ENCODE measurements at regions not wholly inside any gene's neighbourhood (a gene's known extent, or its start where the extent isn't known, plus 50 kb on each side); places are given as distances from the start of the nearest gene placed in this dataset.
"Not testable (repeated sequence)": the region's sequence is repeated elsewhere in the genome, so short reads cannot be mapped to it uniquely, and the experiment has no call there.

DNA sequence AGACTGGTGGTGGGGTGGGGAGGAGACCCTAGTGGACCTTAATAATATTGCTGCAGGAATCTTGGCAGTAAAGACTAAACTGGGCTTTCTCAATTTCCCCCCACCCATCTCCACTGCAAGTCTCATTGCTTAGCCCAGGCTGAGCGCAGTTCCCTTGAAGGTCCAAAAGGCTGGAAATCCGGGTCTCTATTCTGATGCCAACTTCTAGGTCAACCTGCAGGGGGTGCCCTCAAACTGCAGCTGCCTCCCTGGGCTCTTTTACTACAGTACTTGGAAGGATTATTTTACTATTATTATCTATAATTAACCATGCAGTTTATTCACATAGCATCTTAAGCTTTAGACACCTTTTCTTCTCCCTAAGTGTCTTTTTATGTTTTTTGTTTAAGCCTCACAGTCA lies 85.4 kb upstream of the WARS2 start:
- Mint-ChIP-seq H3K9me3 (no peaks in the 10 kb centered on the region), H3K36me3 (ENCODE audit: low read depth) (no peaks in the 10 kb centered on the region), H3K4me3 (no peak overlapping the region), H3K4me1 (ENCODE audit: low read depth) (no peaks in the 10 kb centered on the region), H3K27ac (no peak overlapping the region), H3K27me3 (ENCODE audit: insufficient read depth) (no peaks in the 10 kb centered on the region)
- intact Hi-C loops (cut with micrococcal nuclease): no loop called here
- DNase-seq (ENCODE audit: low spot score): no peak

DNA sequence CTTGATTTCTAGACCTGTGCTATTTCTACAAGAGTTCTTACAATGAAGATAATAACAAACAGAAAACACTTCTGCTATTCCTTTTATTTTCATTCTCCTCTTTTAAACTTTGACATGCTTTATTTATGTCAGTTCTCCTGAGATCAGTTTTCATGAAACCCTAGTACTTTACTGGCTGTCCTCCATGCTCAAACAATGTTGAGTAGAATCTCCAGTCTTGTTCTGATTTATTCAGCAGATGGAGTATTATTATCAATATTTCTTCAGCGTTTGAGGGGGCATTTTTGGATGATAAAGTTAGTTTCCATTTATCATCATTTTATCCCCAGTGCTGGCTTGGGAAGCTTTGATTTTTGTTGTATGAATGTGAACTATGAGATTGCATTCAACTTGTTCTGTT lies 85.9 kb upstream of the WARS2 start:
- Mint-ChIP-seq H3K9me3 (no peaks in the 10 kb centered on the region), H3K27me3 (ENCODE audit: insufficient read depth) (no peaks in the 10 kb centered on the region), H3K4me3 (no peak overlapping the region), H3K36me3 (ENCODE audit: low read depth) (no peaks in the 10 kb centered on the region), H3K4me1 (ENCODE audit: low read depth) (no peaks in the 10 kb centered on the region), H3K27ac (no peak overlapping the region)
- intact Hi-C loops (cut with micrococcal nuclease): no loop called here
- no peak for DNase-seq (ENCODE audit: low spot score)

DNA sequence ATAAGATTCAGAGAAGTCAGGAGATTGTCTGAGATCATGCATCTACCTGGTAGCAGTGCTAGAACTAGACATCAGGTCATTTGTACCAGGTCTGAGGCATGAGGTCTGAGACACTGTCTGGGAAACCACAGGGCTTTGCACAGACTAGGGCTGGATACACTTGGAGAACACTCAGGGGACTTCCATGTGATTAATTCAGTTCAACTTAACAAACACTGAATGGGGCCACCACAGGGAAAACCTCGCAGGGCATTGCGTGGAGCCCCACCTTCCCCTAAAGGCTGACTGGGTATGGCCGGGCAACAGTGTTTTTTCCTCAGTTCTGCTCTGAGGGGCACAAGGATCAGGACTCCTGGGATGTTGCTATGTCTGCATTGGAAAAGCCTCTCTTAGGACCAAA lies 86.5 kb upstream of the WARS2 start:
- H3K27ac Mint-ChIP-seq: no peak overlapping the region
- no peaks in the 10 kb centered on the region for H3K36me3 Mint-ChIP-seq (ENCODE audit: low read depth)
- intact Hi-C loops (cut with micrococcal nuclease): no loop called here
- no peak overlapping the region for H3K4me3 Mint-ChIP-seq
- H3K4me1 Mint-ChIP-seq (ENCODE audit: low read depth): no peaks in the 10 kb centered on the region
- no peak for DNase-seq (ENCODE audit: low spot score)
- no peaks in the 10 kb centered on the region for H3K27me3 Mint-ChIP-seq (ENCODE audit: insufficient read depth)
- no peaks in the 10 kb centered on the region for H3K9me3 Mint-ChIP-seq

DNA sequence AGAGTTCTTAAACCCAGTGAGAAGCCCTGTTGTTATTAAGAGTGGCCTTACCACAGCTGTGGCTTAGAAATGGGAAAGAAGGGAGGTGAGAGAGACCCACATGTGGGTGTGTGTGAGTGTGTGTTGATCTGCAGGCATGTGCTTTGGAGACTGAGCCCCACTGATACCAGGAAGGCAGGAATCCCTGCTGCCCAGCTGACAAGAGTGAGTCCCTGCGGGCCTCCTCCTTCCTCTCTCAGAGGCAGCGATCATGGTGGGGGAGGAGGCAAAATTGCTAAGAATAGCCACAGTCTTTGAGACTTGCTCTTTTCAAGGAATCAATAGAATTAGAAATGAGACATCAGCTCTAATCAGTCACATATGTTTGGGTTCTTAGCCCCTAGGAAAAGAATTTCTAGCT lies 87.0 kb upstream of the WARS2 start:
- no peaks in the 10 kb centered on the region for H3K4me1 Mint-ChIP-seq (ENCODE audit: low read depth)
- H3K36me3 Mint-ChIP-seq (ENCODE audit: low read depth): no peaks in the 10 kb centered on the region
- DNase-seq (ENCODE audit: low spot score): no peak
- intact Hi-C loops (cut with micrococcal nuclease): no loop called here
- H3K9me3 Mint-ChIP-seq: no peaks in the 10 kb centered on the region
- no peak overlapping the region for H3K4me3 Mint-ChIP-seq
- H3K27me3 Mint-ChIP-seq (ENCODE audit: insufficient read depth): no peaks in the 10 kb centered on the region
- no peak overlapping the region for H3K27ac Mint-ChIP-seq

DNA sequence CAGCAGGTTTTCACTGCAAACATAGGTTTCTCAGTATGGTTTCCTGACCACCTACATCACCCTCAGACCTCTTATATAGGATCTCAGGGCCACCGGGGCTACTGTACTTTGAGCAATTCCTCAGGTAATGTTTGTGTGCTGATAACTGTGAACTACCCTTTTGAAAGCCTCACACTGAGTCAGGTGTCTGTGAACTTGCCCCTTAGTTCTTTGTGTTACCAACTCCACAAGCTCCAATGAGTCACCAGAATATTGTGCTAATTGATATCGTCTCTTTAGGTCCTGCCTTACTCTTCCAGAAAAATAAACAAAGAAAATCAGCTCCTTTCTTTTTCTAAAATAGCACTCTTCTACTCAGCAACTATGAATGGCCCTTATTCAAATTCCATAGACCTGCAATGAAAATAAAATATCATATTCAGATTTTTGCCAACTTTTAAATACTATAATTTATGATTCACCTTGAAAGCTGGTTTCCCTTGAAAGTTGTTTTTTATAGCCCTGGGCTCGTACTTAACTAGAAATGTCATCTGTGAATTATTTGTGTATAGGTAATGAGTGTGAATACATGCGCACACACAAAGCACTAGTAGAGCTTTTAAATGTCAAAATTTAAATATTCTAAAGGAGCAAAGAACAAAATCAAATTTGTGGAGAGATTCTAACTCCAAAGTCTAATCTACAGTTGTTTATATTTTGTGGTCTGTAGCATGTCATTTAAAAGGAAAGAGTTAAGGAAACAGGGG lies 88.1 kb upstream of the WARS2 start:
- DNase-seq (ENCODE audit: low spot score): no peak
- Mint-ChIP-seq H3K36me3 (ENCODE audit: low read depth) (no peaks in the 10 kb centered on the region), H3K27me3 (ENCODE audit: insufficient read depth) (no peaks in the 10 kb centered on the region), H3K27ac (no peak overlapping the region), H3K4me3 (no peak overlapping the region), H3K9me3 (no peaks in the 10 kb centered on the region), H3K4me1 (ENCODE audit: low read depth) (no peaks in the 10 kb centered on the region)
- intact Hi-C loops (cut with micrococcal nuclease): no loop called here

DNA sequence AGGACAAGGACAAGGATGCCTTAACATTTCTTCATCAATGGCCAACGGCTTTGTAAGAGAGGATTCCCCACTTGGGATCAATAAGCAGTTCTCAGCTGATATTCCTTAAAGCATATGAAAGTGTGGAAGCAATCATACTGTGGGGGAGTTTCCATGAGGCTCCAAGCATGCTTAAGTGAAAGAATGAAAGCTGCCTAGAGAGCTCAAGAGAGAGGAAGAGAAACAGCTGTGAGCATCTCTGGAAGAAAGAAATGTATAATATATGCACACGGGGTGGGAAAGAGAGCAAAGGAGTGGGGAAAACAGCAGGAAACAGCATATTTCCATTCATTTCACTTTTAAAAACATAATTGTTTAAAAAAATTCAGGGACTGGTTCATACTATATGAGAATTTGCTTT lies 94.7 kb upstream of the WARS2 start:
- no peak overlapping the region for H3K4me3 Mint-ChIP-seq
- no peaks in the 10 kb centered on the region for H3K4me1 Mint-ChIP-seq (ENCODE audit: low read depth)
- intact Hi-C loops (cut with micrococcal nuclease): no loop called here
- no peak for DNase-seq (ENCODE audit: low spot score)
- H3K36me3 Mint-ChIP-seq (ENCODE audit: low read depth): no peaks in the 10 kb centered on the region
- H3K9me3 Mint-ChIP-seq: no peaks in the 10 kb centered on the region
- no peaks in the 10 kb centered on the region for H3K27me3 Mint-ChIP-seq (ENCODE audit: insufficient read depth)
- H3K27ac Mint-ChIP-seq: no peak overlapping the region

DNA sequence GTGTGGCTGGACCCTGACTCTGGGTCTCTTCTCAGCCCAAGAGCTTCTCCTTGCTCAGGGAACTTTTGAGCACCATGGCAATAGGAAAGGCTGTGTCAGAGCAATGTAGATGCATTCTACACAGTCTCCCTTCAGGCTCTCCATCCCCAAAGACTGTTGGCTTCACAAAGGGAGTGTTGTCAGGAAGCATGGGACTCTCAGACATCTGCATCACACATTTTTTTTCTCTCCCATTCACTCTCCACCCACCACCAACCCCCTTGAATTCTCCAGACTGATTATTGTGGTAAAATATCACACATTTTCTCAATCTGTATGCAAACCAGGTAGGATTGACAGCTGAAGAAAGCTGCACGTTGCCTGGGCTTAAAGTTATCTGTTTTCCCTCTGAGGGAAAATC lies 105.4 kb upstream of the WARS2 start:
- Mint-ChIP-seq H3K27ac (no peak overlapping the region), H3K4me1 (ENCODE audit: low read depth) (no peaks in the 10 kb centered on the region), H3K9me3 (no peaks in the 10 kb centered on the region), H3K36me3 (ENCODE audit: low read depth) (no peaks in the 10 kb centered on the region), H3K4me3 (no peak overlapping the region), H3K27me3 (ENCODE audit: insufficient read depth) (no peaks in the 10 kb centered on the region)
- no peak for DNase-seq (ENCODE audit: low spot score)
- intact Hi-C loops (cut with micrococcal nuclease): no loop called here

DNA sequence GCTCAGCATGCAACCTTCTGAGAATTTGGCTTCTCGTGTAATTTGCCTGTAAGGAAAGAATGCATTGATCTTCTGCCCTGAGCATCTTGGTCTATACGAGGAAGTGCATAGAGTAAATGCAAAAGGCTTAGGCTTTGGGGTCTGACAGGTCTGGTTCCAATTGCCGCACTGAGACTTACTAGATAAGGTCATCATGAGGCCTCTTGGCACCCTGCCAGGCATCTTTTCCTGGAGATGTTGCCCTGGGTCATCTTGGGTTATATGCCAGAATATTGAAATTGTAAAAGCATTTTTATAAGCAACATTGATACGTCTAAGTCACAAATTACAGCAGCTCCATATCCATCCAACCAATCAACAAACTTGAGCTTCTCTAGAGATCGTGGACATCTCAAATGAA lies 108.8 kb upstream of the WARS2 start:
- no peak for DNase-seq (ENCODE audit: low spot score)
- H3K4me3 Mint-ChIP-seq: no peak overlapping the region
- H3K36me3 Mint-ChIP-seq (ENCODE audit: low read depth): no peaks in the 10 kb centered on the region
- H3K27ac Mint-ChIP-seq: no peak overlapping the region
- intact Hi-C loops (cut with micrococcal nuclease): no loop called here
- no peaks in the 10 kb centered on the region for H3K27me3 Mint-ChIP-seq (ENCODE audit: insufficient read depth)
- H3K9me3 Mint-ChIP-seq: no peaks in the 10 kb centered on the region
- H3K4me1 Mint-ChIP-seq (ENCODE audit: low read depth): no peaks in the 10 kb centered on the region

DNA sequence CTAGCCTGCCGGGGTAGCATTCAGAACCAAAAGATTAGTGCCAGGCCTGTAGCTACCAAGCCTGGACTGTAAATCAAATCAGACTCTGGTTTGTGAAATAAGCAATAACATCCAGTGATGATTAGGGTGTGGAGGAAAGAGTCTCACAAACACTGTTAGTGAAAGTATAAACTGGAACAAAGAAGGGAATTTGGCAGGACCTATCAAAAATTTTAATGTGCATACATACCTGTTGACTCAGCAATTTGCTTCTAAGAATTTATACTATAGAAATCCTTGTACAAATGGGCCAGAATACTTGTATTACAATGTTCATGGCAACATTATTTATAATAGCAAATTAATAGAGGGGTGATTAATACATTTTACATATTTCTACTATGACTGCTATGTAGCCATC lies 109.8 kb upstream of the WARS2 start:
- no peaks in the 10 kb centered on the region for H3K27me3 Mint-ChIP-seq (ENCODE audit: insufficient read depth)
- H3K4me1 Mint-ChIP-seq (ENCODE audit: low read depth): no peaks in the 10 kb centered on the region
- H3K4me3 Mint-ChIP-seq: no peak overlapping the region
- no peak for DNase-seq (ENCODE audit: low spot score)
- no peaks in the 10 kb centered on the region for H3K36me3 Mint-ChIP-seq (ENCODE audit: low read depth)
- intact Hi-C loops (cut with micrococcal nuclease): no loop called here
- H3K27ac Mint-ChIP-seq: no peak overlapping the region
- no peaks in the 10 kb centered on the region for H3K9me3 Mint-ChIP-seq

DNA sequence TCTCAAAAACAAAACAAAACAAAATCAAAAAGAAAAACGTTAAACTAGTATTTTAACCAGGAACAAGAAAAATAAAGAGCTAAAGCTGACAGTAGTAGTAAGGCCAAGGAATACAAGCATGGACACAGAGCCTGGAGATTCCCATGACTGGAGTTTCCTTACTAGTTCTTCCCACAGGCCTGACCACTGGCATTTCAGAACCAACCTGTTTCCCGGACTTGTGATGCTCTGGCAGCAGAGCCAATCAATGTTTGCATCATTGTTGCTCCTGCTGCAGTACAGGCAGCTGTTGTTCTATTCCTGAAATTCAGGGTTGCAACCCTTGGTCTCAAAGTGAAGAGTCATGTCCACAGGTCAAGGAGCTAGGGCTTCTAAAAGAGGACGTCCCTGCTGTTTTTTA lies 111.3 kb upstream of the WARS2 start:
- Mint-ChIP-seq H3K4me1 (ENCODE audit: low read depth) (no peaks in the 10 kb centered on the region), H3K27me3 (ENCODE audit: insufficient read depth) (no peaks in the 10 kb centered on the region), H3K36me3 (ENCODE audit: low read depth) (no peaks in the 10 kb centered on the region), H3K27ac (no peak overlapping the region), H3K9me3 (no peaks in the 10 kb centered on the region), H3K4me3 (no peak overlapping the region)
- DNase-seq (ENCODE audit: low spot score): no peak
- intact Hi-C loops (cut with micrococcal nuclease): no loop called here

DNA sequence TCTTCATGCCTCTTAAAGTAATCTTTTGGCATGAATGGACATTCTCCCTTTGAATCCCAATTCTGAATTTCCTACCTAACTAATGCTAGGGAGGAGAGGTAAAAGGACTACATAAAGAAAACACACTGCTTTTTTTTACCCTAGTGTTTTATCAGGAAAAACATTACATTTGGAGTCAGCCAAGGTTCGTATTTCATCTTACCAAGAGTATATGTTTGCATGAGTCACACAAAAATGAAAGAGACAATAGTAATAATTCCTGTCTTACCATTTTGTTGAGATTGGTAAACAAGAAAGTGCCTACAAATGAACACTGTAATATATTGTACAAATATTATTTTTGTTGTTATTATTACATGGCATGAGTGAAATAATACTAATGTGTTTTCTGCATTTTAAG lies 112.9 kb upstream of the WARS2 start:
- intact Hi-C loops (cut with micrococcal nuclease): no loop called here
- Mint-ChIP-seq H3K4me1 (ENCODE audit: low read depth) (no peaks in the 10 kb centered on the region), H3K9me3 (no peaks in the 10 kb centered on the region), H3K4me3 (no peak overlapping the region), H3K36me3 (ENCODE audit: low read depth) (no peaks in the 10 kb centered on the region), H3K27ac (no peak overlapping the region), H3K27me3 (ENCODE audit: insufficient read depth) (no peaks in the 10 kb centered on the region)
- no peak for DNase-seq (ENCODE audit: low spot score)

DNA sequence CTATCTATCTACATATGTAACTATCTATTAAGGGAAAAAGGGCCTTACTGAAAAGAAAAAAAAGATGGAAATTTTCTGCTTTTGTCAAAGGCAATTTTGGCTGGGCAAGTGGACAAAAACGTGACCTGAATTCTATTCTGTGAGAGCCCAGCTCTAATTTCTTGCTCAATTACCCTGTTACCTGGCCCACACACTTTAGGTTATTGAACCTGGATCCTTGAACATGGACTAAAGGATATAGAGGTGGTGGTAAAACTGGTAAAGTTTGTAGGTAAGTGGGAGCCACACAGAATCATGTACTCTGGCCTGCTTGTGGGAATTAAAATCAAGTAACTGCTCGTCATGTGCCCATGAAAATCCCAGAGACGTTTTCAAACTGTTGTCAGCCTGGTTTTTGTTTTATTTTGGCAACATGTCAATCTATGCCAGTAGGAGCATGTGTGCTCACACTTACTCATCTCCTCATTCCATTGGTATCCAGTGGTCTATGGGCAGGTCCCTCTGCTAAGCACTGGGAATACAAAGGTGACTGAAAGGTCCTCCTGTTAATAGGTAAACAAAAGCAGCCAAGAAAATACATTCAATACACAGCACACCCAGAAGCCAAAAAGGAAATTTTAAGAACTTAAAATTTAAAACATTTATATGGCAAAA lies 113.7 kb upstream of the WARS2 start:
- no peaks in the 10 kb centered on the region for H3K27me3 Mint-ChIP-seq (ENCODE audit: insufficient read depth)
- H3K4me1 Mint-ChIP-seq (ENCODE audit: low read depth): no peaks in the 10 kb centered on the region
- no peak overlapping the region for H3K27ac Mint-ChIP-seq
- intact Hi-C loops (cut with micrococcal nuclease): no loop called here
- DNase-seq (ENCODE audit: low spot score): no peak
- H3K36me3 Mint-ChIP-seq (ENCODE audit: low read depth): no peaks in the 10 kb centered on the region
- peaks cover 4% of the 10 kb centered on the region for H3K9me3 Mint-ChIP-seq
- no peak overlapping the region for H3K4me3 Mint-ChIP-seq

DNA sequence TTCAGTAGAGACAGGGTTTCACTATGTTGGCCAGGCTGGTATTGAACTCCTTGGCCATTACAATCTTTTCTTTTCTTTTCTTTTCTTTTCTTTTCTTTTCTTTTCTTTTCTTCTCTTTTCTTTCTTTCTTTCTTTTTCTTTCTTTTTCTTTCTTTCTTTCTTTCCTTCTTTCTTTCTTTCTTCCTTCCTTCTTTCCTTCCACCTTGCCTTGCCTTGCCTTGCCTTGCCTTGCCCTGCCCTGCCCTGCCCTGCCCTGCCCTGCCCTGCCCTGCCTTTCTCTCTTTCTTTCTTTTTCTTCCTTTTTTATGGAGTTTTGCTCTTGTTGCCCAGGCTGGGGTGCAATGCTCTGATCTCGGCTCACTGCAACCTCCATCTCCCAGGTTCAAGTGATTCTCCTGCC lies 112.5 kb upstream of the HAO2 start:
- H3K27ac Mint-ChIP-seq; intact Hi-C loops (cut with micrococcal nuclease); DNase-seq (ENCODE audit: low spot score); H3K9me3 Mint-ChIP-seq; H3K4me1 Mint-ChIP-seq (ENCODE audit: low read depth); H3K4me3 Mint-ChIP-seq; H3K27me3 Mint-ChIP-seq (ENCODE audit: insufficient read depth); H3K36me3 Mint-ChIP-seq (ENCODE audit: low read depth): not testable (repeated sequence)

DNA sequence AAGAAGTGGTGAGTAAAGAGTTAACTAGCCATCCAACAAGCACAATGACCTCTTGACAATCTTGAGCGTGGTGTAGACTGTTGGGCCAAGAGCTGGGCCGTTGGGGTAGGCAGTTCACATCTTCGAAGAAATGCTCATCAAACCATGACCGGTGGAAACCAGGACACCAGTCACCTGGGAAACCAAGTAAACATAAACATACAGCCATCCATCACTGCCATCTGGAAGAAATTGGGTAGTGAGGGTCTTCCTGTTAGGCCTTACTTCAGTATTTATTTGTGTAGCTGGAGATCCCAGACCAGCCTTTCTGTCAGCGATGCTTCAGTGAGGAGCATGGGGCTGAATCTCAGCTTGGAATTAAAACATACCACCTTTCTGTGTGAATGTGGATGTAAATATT lies 108.1 kb upstream of the HAO2 start:
- no peak for DNase-seq (ENCODE audit: low spot score)
- no peak overlapping the region for H3K4me3 Mint-ChIP-seq
- intact Hi-C loops (cut with micrococcal nuclease): no loop called here
- H3K27me3 Mint-ChIP-seq (ENCODE audit: insufficient read depth): no peaks in the 10 kb centered on the region
- no peaks in the 10 kb centered on the region for H3K4me1 Mint-ChIP-seq (ENCODE audit: low read depth)
- no peak overlapping the region for H3K27ac Mint-ChIP-seq
- H3K36me3 Mint-ChIP-seq (ENCODE audit: low read depth): no peaks in the 10 kb centered on the region
- peaks cover 5% of the 10 kb centered on the region for H3K9me3 Mint-ChIP-seq

Measured in activated T-helper 1 cell treated with anti-CD3 and anti-CD28 coated beads, Interleukin-12 subunit alpha, Interleukin-12 subunit beta, Interleukin-2, Interleukin-4 antibody, amounts not matched to agents 30 ng/mL and 10 ng/mL and 1 ng/mL, durations not matched to agents 14 hours and 24 hours and 36 hours (primary cell).